Neural cell (in vitro differentiated cells): ENCODE measurements at regions not wholly inside any gene's neighbourhood (a gene's known extent, or its start where the extent isn't known, plus 50 kb on each side); places are given as distances from the start of the nearest gene placed in this dataset.

Source experiments
- H2AFZ ChIP-seq: fragments of 200-600, 300-800 bp; sonication (generic), shearing (Covaris generic); 2 replicates; pipeline ENCODE4 v1.6.0; 2014; ENCODE audit warnings: low read depth, mild to moderate bottlenecking, antibody characterized with exemption, low read length, moderate library complexity
- H3F3A ChIP-seq: fragments of 200-600 bp; shearing (Covaris generic); 2 replicates; pipeline ENCODE4 v1.6.1; 2016; ENCODE audit warnings: mild to moderate bottlenecking, moderate library complexity, mixed read lengths, antibody characterized with exemption, low read length; ENCODE audit not compliant: insufficient read depth, poor library complexity, severe bottlenecking
- H3K27ac ChIP-seq: fragments of 200-600, 300-800 bp; sonication (generic), shearing (Covaris generic); 2 replicates; pipeline ENCODE4 v1.5.1; 2014; ENCODE audit warnings: mild to moderate bottlenecking, low read length, moderate library complexity
- H3K27me3 ChIP-seq: fragments of 300-800, 200-600 bp; sonication (generic), shearing (Covaris generic); 2 replicates; pipeline ENCODE4 v1.6.0; 2014; ENCODE audit warnings: mild to moderate bottlenecking, low read depth, low read length, moderate library complexity; ENCODE audit not compliant: insufficient read depth
- H3K36me3 ChIP-seq: fragments of 300-800, 200-600 bp; sonication (generic), shearing (Covaris generic); 2 replicates; pipeline ENCODE4 v1.5.1; 2014; ENCODE audit warnings: mild to moderate bottlenecking, antibody characterized with exemption, low read length, moderate library complexity; ENCODE audit not compliant: insufficient read depth
- H3K4me2 ChIP-seq: fragments of 300-800, 200-600 bp; sonication (generic), shearing (Covaris generic); 2 replicates; pipeline ENCODE4 v1.6.0; 2014; ENCODE audit warnings: mild to moderate bottlenecking, low read length
- H3K4me3 ChIP-seq: fragments of 300-800, 200-600 bp; sonication (generic), shearing (Covaris generic); 2 replicates; pipeline ENCODE4 v1.5.1; 2014; ENCODE audit warnings: mild to moderate bottlenecking, low read length, moderate library complexity
- H3K79me2 ChIP-seq: fragments of 200-600 bp; shearing (Covaris generic); replicated peaks from 2 replicates; pipeline ENCODE4 v1.6.0; 2014; ENCODE audit warnings: mild to moderate bottlenecking, low read length, moderate library complexity; ENCODE audit not compliant: insufficient read depth
- H3K9ac ChIP-seq: fragments of 300-800, 200-600 bp; sonication (generic), shearing (Covaris generic); 2 replicates; pipeline ENCODE4 v1.6.1; 2016; ENCODE audit warnings: mild to moderate bottlenecking, low read length, mixed read lengths
- H3K9me2 ChIP-seq: fragments of 200-600 bp; shearing (Covaris generic); 2 replicates; pipeline ENCODE4 v1.6.1; 2016; ENCODE audit warnings: mild to moderate bottlenecking, low read length, mixed read lengths; ENCODE audit not compliant: insufficient read depth
- H3K9me3 ChIP-seq: fragments of 200-600, 300-800 bp; sonication (generic), shearing (Covaris generic); 2 replicates; pipeline ENCODE4 v1.6.1; 2016; ENCODE audit warnings: mild to moderate bottlenecking, mixed run types, low read length, moderate library complexity, mixed read lengths
- H4K20me1 ChIP-seq: fragments of 200-600 bp; shearing (Covaris generic); 2 replicates; pipeline ENCODE4 v1.6.1; 2016; ENCODE audit warnings: mild to moderate bottlenecking, mixed run types; ENCODE audit not compliant: insufficient read depth
- EP300 ChIP-seq: fragments of 450-650 bp; conservative IDR thresholded peaks from 2 replicates; pipeline ENCODE4 v1.6.1; 2014; ENCODE audit warnings: antibody characterized with exemption, mild to moderate bottlenecking, moderate library complexity; ENCODE audit not compliant: poor library complexity, severe bottlenecking
- EZH2 ChIP-seq: fragments of 200-600, 300-800 bp; shearing (Covaris generic), sonication (generic); IDR thresholded peaks from 2 replicates; pipeline ENCODE4 v1.6.1; 2014; ENCODE audit warnings: antibody characterized with exemption, low read length, borderline replicate concordance, mild to moderate bottlenecking; ENCODE audit not compliant: insufficient read depth, poor library complexity, severe bottlenecking
- MXI1 ChIP-seq: fragments of 450-650 bp; conservative IDR thresholded peaks from 2 replicates; pipeline ENCODE4 v1.6.1; 2014; ENCODE audit warnings: antibody characterized with exemption, mild to moderate bottlenecking; ENCODE audit not compliant: poor library complexity, severe bottlenecking
- POLR2AphosphoS5 ChIP-seq: IDR thresholded peaks from 2 replicates; pipeline ENCODE4 v1.6.1; 2012
- RAD21 ChIP-seq: fragments of 450-650 bp; conservative IDR thresholded peaks from 2 replicates; pipeline ENCODE4 v1.6.1; 2014; ENCODE audit warnings: antibody characterized with exemption, mild to moderate bottlenecking, moderate library complexity
- SMC3 ChIP-seq: fragments of 450-650 bp; conservative IDR thresholded peaks from 2 replicates; pipeline ENCODE4 v1.6.1; 2014; ENCODE audit warnings: antibody characterized with exemption, mild to moderate bottlenecking, moderate library complexity; ENCODE audit not compliant: poor library complexity
- TAF1 ChIP-seq: IDR thresholded peaks from 2 replicates; pipeline ENCODE4 v1.6.1; 2012; ENCODE audit warnings: low read depth
- TF ChIP-seq, protein P1 (sequence below): IDR thresholded peaks from 2 replicates; pipeline ENCODE4 v1.6.1; 2012; ENCODE audit warnings: borderline replicate concordance
- TF ChIP-seq, protein P2 (sequence below): fragments of 450-650 bp; IDR thresholded peaks from 2 replicates; pipeline ENCODE4 v1.5.1; 2014; ENCODE audit warnings: antibody characterized with exemption, mild to moderate bottlenecking, moderate library complexity; ENCODE audit not compliant: poor library complexity, severe bottlenecking

DNA sequence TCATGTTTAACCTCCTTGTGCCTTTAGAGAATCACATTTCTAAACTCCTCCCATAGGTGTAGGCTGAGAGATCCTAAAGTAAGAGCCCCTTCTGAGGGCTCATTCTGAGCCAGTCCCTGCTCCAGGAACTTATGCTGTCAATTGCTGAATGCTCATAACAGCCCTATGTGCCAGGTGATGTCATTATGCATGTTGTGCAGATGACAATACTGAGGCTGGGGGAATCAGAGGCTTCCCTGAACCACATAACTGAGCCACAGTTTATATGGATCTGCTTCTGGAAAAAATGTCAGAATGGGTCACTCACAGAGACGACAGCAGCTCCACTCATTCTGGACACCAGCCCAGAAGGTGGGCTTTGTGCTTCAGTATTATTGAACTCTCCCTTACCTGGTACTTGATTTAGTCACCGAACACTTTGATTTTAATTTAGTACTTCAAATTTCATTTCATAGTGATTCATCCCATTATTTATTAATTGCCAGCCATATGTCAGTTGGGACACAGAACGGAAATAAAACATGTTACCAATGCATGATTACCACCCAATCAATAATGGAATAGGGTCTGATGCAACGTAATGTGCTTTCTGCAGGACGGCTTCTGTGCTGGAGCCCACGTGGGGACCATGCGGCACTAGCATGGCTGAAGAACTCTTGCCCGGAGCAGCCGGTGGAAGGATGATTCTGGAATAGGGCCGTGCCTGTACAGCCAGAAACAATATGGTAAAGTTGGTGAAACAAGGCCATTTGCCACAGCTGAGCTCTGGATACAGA, 406.3 kb downstream of the IRX1 start:
- no peaks in the 10 kb centered on the region for H3K9me2 ChIP-seq
- no peaks in the 10 kb centered on the region for H4K20me1 ChIP-seq
- TF ChIP-seq SMC3 (no peak), POLR2AphosphoS5 (no peak), TAF1 (no peak), EZH2 (no peak), RAD21 (no peak), MXI1 (no peak), EP300 (no peak)
- TF ChIP-seq, protein P1, sequence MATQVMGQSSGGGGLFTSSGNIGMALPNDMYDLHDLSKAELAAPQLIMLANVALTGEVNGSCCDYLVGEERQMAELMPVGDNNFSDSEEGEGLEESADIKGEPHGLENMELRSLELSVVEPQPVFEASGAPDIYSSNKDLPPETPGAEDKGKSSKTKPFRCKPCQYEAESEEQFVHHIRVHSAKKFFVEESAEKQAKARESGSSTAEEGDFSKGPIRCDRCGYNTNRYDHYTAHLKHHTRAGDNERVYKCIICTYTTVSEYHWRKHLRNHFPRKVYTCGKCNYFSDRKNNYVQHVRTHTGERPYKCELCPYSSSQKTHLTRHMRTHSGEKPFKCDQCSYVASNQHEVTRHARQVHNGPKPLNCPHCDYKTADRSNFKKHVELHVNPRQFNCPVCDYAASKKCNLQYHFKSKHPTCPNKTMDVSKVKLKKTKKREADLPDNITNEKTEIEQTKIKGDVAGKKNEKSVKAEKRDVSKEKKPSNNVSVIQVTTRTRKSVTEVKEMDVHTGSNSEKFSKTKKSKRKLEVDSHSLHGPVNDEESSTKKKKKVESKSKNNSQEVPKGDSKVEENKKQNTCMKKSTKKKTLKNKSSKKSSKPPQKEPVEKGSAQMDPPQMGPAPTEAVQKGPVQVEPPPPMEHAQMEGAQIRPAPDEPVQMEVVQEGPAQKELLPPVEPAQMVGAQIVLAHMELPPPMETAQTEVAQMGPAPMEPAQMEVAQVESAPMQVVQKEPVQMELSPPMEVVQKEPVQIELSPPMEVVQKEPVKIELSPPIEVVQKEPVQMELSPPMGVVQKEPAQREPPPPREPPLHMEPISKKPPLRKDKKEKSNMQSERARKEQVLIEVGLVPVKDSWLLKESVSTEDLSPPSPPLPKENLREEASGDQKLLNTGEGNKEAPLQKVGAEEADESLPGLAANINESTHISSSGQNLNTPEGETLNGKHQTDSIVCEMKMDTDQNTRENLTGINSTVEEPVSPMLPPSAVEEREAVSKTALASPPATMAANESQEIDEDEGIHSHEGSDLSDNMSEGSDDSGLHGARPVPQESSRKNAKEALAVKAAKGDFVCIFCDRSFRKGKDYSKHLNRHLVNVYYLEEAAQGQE: no peak
- TF ChIP-seq, protein P2, sequence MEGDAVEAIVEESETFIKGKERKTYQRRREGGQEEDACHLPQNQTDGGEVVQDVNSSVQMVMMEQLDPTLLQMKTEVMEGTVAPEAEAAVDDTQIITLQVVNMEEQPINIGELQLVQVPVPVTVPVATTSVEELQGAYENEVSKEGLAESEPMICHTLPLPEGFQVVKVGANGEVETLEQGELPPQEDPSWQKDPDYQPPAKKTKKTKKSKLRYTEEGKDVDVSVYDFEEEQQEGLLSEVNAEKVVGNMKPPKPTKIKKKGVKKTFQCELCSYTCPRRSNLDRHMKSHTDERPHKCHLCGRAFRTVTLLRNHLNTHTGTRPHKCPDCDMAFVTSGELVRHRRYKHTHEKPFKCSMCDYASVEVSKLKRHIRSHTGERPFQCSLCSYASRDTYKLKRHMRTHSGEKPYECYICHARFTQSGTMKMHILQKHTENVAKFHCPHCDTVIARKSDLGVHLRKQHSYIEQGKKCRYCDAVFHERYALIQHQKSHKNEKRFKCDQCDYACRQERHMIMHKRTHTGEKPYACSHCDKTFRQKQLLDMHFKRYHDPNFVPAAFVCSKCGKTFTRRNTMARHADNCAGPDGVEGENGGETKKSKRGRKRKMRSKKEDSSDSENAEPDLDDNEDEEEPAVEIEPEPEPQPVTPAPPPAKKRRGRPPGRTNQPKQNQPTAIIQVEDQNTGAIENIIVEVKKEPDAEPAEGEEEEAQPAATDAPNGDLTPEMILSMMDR: no peak
- no peaks in the 10 kb centered on the region for H3K27me3 ChIP-seq
- no peaks in the 10 kb centered on the region for H3F3A ChIP-seq
- H3K27ac ChIP-seq: no peak overlapping the region
- H2AFZ ChIP-seq: no peak overlapping the region
- no peak overlapping the region for H3K4me3 ChIP-seq
- no peak overlapping the region for H3K9ac ChIP-seq
- no peaks in the 10 kb centered on the region for H3K36me3 ChIP-seq
- H3K9me3 ChIP-seq: no peaks in the 10 kb centered on the region
- no peaks in the 10 kb centered on the region for H3K79me2 ChIP-seq
- H3K4me2 ChIP-seq: no peak overlapping the region

DNA sequence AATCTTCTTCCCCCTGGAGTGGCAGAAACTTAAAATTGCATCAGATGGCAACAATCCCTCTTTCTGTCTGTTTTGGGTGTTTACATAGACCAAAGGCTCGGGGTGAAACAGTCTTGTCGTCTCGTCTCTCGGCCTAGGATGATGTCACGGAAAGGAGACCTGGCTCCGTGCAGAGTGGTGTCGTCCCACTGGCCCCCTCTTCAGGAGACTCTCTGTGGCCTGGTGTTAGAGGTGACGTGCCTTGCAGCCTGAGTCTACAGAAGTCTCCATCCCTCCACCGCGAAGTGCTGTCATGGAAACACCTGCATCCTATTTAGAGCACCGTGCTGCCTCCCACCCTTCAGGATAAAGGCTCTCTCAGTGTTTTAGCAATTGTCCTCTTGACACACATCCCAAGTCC, 409.7 kb downstream of the IRX1 start:
- no peaks in the 10 kb centered on the region for H3K27me3 ChIP-seq
- H3K9me3 ChIP-seq: no peaks in the 10 kb centered on the region
- no peak overlapping the region for H3K4me3 ChIP-seq
- TF ChIP-seq, protein P1: no peak
- TF ChIP-seq MXI1 (no peak), EP300 (no peak), RAD21 (no peak), SMC3 (no peak), EZH2 (no peak), TAF1 (no peak)
- TF ChIP-seq, protein P2: no peak
- H3K36me3 ChIP-seq: no peaks in the 10 kb centered on the region
- no peak overlapping the region for H3K27ac ChIP-seq
- no peaks in the 10 kb centered on the region for H3F3A ChIP-seq
- no peak overlapping the region for H3K9ac ChIP-seq
- no peak overlapping the region for H3K4me2 ChIP-seq
- H3K9me2 ChIP-seq: no peaks in the 10 kb centered on the region
- H4K20me1 ChIP-seq: no peaks in the 10 kb centered on the region
- H2AFZ ChIP-seq: no peak overlapping the region
- no peaks in the 10 kb centered on the region for H3K79me2 ChIP-seq
